HG03520 (cell line): ENCODE measurements at regions not wholly inside any gene's neighbourhood (a gene's known extent, or its start where the extent isn't known, plus 50 kb on each side); places are given as distances from the start of the nearest gene placed in this dataset.

Experiments
- ATAC-seq: cut with Tn5 transposase; IDR thresholded peaks from one replicate; pipeline ENCODE4 v1.9.1; 2021; ENCODE audit warnings: mild to moderate bottlenecking, moderate library complexity; ENCODE audit not compliant: unreplicated experiment

- ATAC-seq: no peak
Observed at GRCh38 chr18:72692086-72692485, 147.9 kb upstream of the CBLN2 start.

GRCh38 chr18:72687736-72688135, 143.6 kb upstream of the CBLN2 start:
- ATAC-seq: no peak

- no peak for ATAC-seq
Observed at GRCh38 chr18:72675394-72675793, 131.3 kb upstream of the CBLN2 start.

GRCh38 chr18:72674710-72675109, 130.6 kb upstream of the CBLN2 start:
- ATAC-seq: peak; percentile 83

GRCh38 chr18:72673242-72673641, 129.1 kb upstream of the CBLN2 start:
- no peak for ATAC-seq

- ATAC-seq: peak; percentile 50
Observed at GRCh38 chr18:72672364-72673184, 128.4 kb upstream of the CBLN2 start.

GRCh38 chr18:72667932-72668331, 123.8 kb upstream of the CBLN2 start:
- ATAC-seq: no peak

- ATAC-seq: peak; percentile 87
Observed at GRCh38 chr18:72652990-72653593, 109.0 kb upstream of the CBLN2 start.

- no peak for ATAC-seq
Observed at GRCh38 chr18:72651033-72651432, 106.9 kb upstream of the CBLN2 start.

GRCh38 chr18:72648481-72648960, 104.4 kb upstream of the CBLN2 start:
- ATAC-seq: no peak

GRCh38 chr18:72648079-72648478, 103.9 kb upstream of the CBLN2 start:
- no peak for ATAC-seq

GRCh38 chr18:72640557-72640956, 96.4 kb upstream of the CBLN2 start:
- no peak for ATAC-seq

GRCh38 chr18:72638376-72638775, 94.2 kb upstream of the CBLN2 start:
- no peak for ATAC-seq

- ATAC-seq: no peak
Observed at GRCh38 chr18:72637721-72638120, 93.6 kb upstream of the CBLN2 start.

- ATAC-seq: no peak
Observed at GRCh38 chr18:72637299-72637698, 93.2 kb upstream of the CBLN2 start.

GRCh38 chr18:72636611-72637010, 92.5 kb upstream of the CBLN2 start:
- ATAC-seq: no peak

GRCh38 chr18:72634500-72634899, 90.4 kb upstream of the CBLN2 start:
- ATAC-seq: no peak

- ATAC-seq: no peak
Observed at GRCh38 chr18:72630991-72631390, 86.8 kb upstream of the CBLN2 start.

GRCh38 chr18:72623444-72623843, 79.3 kb upstream of the CBLN2 start:
- ATAC-seq: no peak

- no peak for ATAC-seq
Observed at GRCh38 chr18:72613534-72613930, 69.4 kb upstream of the CBLN2 start.

- no peak for ATAC-seq
Observed at GRCh38 chr18:72612894-72613533, 68.9 kb upstream of the CBLN2 start.

- no peak for ATAC-seq
Observed at GRCh38 chr18:72605376-72605775, 61.2 kb upstream of the CBLN2 start.
